Choroid plexus epithelial cell (primary cell): ENCODE measurements at regions not wholly inside any gene's neighbourhood (a gene's known extent, or its start where the extent isn't known, plus 50 kb on each side); places are given as distances from the start of the nearest gene placed in this dataset.

Experiments used
- DNase-seq: peaks from one replicate; pipeline ENCODE4 v3.0.0-alpha.2; 2010; ENCODE audit warnings: low read depth
- H3K4me3 ChIP-seq: 2 replicates; pipeline ENCODE4 v1.5.1; 2011; ENCODE audit warnings: low read depth, mild to moderate bottlenecking, control low read depth, low read length, moderate library complexity
- TF ChIP-seq, protein P1 (sequence below): conservative IDR thresholded peaks from 2 replicates; pipeline ENCODE4 v1.5.1; 2011; ENCODE audit warnings: low read depth, mild to moderate bottlenecking, control low read depth, inconsistent platforms, low read length, moderate library complexity

DNA sequence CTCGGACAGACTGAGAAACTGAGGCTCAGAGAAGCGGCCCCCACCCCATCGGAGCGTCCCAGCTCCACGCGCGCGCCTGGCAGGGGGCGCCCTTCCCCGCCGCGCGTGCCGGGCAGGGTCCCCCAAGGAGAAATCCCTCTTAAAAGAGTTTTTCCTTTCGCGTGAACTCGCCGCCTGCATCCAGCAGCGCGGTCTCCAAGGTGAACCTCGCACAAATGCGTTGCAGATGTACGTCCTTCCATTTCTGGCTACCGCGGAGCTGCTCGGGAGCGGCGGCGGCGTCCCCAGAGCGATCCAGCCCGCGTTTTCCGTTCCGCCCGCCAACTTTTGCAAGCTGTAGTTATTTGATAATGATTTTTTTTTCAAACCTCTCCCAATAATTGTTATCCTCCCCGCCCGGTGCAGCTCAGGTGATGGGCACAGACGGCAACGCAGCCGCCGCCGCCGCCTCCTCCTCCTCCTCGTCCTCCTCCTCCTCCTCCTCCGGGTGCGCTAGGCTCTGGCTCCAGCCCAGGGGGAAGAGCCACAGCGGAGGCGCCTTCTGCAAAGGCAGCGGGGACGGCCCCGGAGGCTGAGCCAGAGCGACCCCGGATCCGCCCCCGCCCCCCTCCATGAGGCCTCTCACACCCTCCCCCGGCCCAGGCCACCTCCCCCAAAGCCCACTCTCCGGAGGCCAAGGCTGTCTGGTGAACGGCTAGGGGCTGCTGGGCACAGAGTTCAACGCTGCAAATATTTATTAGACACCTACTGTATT, 74.0 kb upstream of the CUX1 start:
- H3K4me3 ChIP-seq: peak overlapping the region; percentile 53
- TF ChIP-seq, protein P1, sequence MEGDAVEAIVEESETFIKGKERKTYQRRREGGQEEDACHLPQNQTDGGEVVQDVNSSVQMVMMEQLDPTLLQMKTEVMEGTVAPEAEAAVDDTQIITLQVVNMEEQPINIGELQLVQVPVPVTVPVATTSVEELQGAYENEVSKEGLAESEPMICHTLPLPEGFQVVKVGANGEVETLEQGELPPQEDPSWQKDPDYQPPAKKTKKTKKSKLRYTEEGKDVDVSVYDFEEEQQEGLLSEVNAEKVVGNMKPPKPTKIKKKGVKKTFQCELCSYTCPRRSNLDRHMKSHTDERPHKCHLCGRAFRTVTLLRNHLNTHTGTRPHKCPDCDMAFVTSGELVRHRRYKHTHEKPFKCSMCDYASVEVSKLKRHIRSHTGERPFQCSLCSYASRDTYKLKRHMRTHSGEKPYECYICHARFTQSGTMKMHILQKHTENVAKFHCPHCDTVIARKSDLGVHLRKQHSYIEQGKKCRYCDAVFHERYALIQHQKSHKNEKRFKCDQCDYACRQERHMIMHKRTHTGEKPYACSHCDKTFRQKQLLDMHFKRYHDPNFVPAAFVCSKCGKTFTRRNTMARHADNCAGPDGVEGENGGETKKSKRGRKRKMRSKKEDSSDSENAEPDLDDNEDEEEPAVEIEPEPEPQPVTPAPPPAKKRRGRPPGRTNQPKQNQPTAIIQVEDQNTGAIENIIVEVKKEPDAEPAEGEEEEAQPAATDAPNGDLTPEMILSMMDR: peak; percentile 40
- peak; percentile 66 for DNase-seq

GRCh38 chr7:101743995-101744360, 73.4 kb upstream of the CUX1 start:
- H3K4me3 ChIP-seq: no peak overlapping the region
- TF ChIP-seq, protein P1: no peak
- no peak for DNase-seq

- no peak for DNase-seq
These were observed 72.8 kb upstream of the CUX1 start for GRCh38 chr7:101744588-101744987.

GRCh38 chr7:101746314-101746713, 71.1 kb upstream of the CUX1 start:
- H3K4me3 ChIP-seq: no peak overlapping the region
- DNase-seq: no peak
- TF ChIP-seq, protein P1: no peak

More at GRCh38 chr7:101744588-101744987, 72.8 kb upstream of the CUX1 start:
- TF ChIP-seq, protein P1: no peak
- no peak overlapping the region for H3K4me3 ChIP-seq

GRCh38 chr7:101747053-101747878, 70.2 kb upstream of the CUX1 start:
- TF ChIP-seq, protein P1: no peak
- no peak for DNase-seq
- no peak overlapping the region for H3K4me3 ChIP-seq

DNA sequence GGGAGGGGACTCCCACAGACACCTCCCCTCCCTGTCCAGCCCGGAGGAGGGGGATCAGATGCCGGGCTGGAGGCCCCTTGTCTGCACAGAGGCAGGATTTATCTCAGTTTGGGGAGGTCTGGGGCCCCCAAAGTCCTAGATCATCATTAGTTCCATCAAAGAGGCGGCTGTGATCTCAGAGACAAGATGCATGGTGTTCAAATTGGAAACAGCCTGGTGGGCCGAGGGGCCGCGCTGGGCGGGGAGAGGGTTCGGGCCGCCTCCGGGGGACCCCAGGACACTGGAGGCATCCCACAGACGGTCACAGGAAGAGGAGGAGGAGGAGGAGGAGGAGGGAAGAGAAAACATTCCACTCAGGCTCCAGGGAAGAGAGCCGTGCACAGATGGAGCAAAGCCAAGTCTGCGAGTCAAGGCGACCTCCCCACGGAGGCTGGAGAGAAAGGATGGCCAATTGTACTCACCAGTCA, 69.5 kb upstream of the CUX1 start:
- H3K4me3 ChIP-seq: no peak overlapping the region
- DNase-seq: no peak
- TF ChIP-seq, protein P1: no peak

DNA sequence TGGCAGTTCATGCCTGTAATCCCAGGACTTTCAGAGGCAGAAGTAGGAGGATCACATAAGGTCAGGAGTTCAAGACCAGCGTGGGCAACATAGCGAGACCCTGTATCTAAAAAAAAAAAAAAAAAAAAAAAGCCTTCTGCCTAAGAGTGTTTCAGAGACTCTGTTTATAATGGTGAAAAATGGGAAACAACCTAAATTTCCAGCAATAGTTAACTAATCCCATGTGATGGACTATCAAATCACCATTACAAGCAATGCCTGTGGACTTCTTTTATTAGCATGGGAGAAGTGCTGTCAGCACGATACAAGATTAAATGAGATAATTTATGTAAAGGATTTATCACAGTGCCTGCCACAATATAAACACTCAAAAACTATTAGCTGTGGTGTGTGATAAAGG, 67.5 kb upstream of the CUX1 start:
- TF ChIP-seq, protein P1: no peak
- DNase-seq: no peak
- H3K4me3 ChIP-seq: no peak overlapping the region
